ACC112 (cell line): ENCODE measurements at regions not wholly inside any gene's neighbourhood (a gene's known extent, or its start where the extent isn't known, plus 50 kb on each side); places are given as distances from the start of the nearest gene placed in this dataset.

Experiments
- H2AFZ ChIP-seq: fragments of 200-600 bp; sonication (generic); one replicate; pipeline ENCODE4 v1.6.0; 2017; ENCODE audit warnings: antibody characterized with exemption, low read length; ENCODE audit not compliant: unreplicated experiment
- H3K27ac ChIP-seq: fragments of 200-600 bp; sonication (generic); 2 replicates; pipeline ENCODE4 v1.5.1; 2014; ENCODE audit warnings: low read depth, mild to moderate bottlenecking, antibody characterized with exemption, low read length, moderate library complexity
- H3K27me3 ChIP-seq: fragments of 200-600 bp; sonication (generic); 2 replicates; pipeline ENCODE4 v1.6.1; 2014; ENCODE audit warnings: mild to moderate bottlenecking, antibody characterized with exemption, low read length, moderate library complexity, mixed read lengths; ENCODE audit not compliant: insufficient read depth
- H3K36me3 ChIP-seq: fragments of 200-600 bp; sonication (generic); 2 replicates; pipeline ENCODE4 v1.6.1; 2016; ENCODE audit warnings: mild to moderate bottlenecking, antibody characterized with exemption, low read length, moderate library complexity, mixed read lengths; ENCODE audit not compliant: insufficient read depth
- H3K4me1 ChIP-seq: fragments of 200-600 bp; sonication (generic); one replicate; pipeline ENCODE4 v1.6.1; 2016; ENCODE audit warnings: low read length, mixed read lengths; ENCODE audit not compliant: insufficient read depth, unreplicated experiment, control insufficient read depth
- H3K4me3 ChIP-seq: fragments of 200-600 bp; sonication (generic); 2 replicates; pipeline ENCODE4 v1.5.1; 2014; ENCODE audit warnings: mild to moderate bottlenecking, low read depth, low read length
- H3K79me2 ChIP-seq: fragments of 200-600 bp; sonication (generic); one replicate; pipeline ENCODE4 v1.6.0; 2016; ENCODE audit warnings: low read length; ENCODE audit not compliant: control insufficient read depth, unreplicated experiment, insufficient read depth

- Histone ChIP-seq H3K79me2 (no peaks in the 10 kb centered on the region), H3K4me3 (no peak overlapping the region), H3K36me3 (no peaks in the 10 kb centered on the region), H3K27ac (no peak overlapping the region), H3K27me3 (no peaks in the 10 kb centered on the region), H2AFZ (no peak overlapping the region), H3K4me1 (peaks cover 27% of the 10 kb centered on the region)
These were observed 90.7 kb upstream of the ADRA1B start for GRCh38 chr5:159825551-159826051.

- Histone ChIP-seq H3K27ac (no peak overlapping the region), H3K4me3 (no peak overlapping the region), H3K36me3 (no peaks in the 10 kb centered on the region), H3K4me1 (peaks cover 27% of the 10 kb centered on the region), H3K27me3 (no peaks in the 10 kb centered on the region), H2AFZ (no peak overlapping the region), H3K79me2 (no peaks in the 10 kb centered on the region)
These were observed 89.7 kb upstream of the ADRA1B start for GRCh38 chr5:159826351-159827214.

GRCh38 chr5:159827861-159828260, 88.4 kb upstream of the ADRA1B start:
- H3K4me3 ChIP-seq, result no peak overlapping the region
- peaks cover 27% of the 10 kb centered on the region for H3K4me1 ChIP-seq
- no peak overlapping the region for H3K27ac ChIP-seq

GRCh38 chr5:159832073-159832472, 84.2 kb upstream of the ADRA1B start:
- Histone ChIP-seq H2AFZ (no peak overlapping the region), H3K79me2 (no peaks in the 10 kb centered on the region), H3K4me1 (peaks cover 10% of the 10 kb centered on the region), H3K36me3 (no peaks in the 10 kb centered on the region), H3K27ac (no peak overlapping the region), H3K4me3 (no peak overlapping the region), H3K27me3 (no peaks in the 10 kb centered on the region)

More at GRCh38 chr5:159827861-159828260, 88.4 kb upstream of the ADRA1B start:
- Histone ChIP-seq H3K36me3 (no peaks in the 10 kb centered on the region), H2AFZ (no peak overlapping the region), H3K27me3 (no peaks in the 10 kb centered on the region), H3K79me2 (no peaks in the 10 kb centered on the region)

GRCh38 chr5:159833088-159833487, 83.2 kb upstream of the ADRA1B start:
- no peak overlapping the region for H2AFZ ChIP-seq
- H3K79me2 ChIP-seq, result no peaks in the 10 kb centered on the region
- H3K27ac ChIP-seq, result no peak overlapping the region
- H3K4me3 ChIP-seq, result no peak overlapping the region
- no peaks in the 10 kb centered on the region for H3K36me3 ChIP-seq
- no peaks in the 10 kb centered on the region for H3K27me3 ChIP-seq
- peaks cover 18% of the 10 kb centered on the region for H3K4me1 ChIP-seq

GRCh38 chr5:159833846-159834245, 82.4 kb upstream of the ADRA1B start:
- Histone ChIP-seq H3K4me3 (no peak overlapping the region), H2AFZ (no peak overlapping the region), H3K36me3 (no peaks in the 10 kb centered on the region), H3K27ac (no peak overlapping the region), H3K27me3 (no peaks in the 10 kb centered on the region), H3K4me1 (peaks cover 25% of the 10 kb centered on the region), H3K79me2 (no peaks in the 10 kb centered on the region)

- no peak overlapping the region for H2AFZ ChIP-seq
- H3K4me1 ChIP-seq, result peaks cover 27% of the 10 kb centered on the region
- H3K4me3 ChIP-seq, result no peak overlapping the region
- H3K27ac ChIP-seq, result no peak overlapping the region
- no peaks in the 10 kb centered on the region for H3K79me2 ChIP-seq
- no peaks in the 10 kb centered on the region for H3K36me3 ChIP-seq
- H3K27me3 ChIP-seq, result no peaks in the 10 kb centered on the region
These were observed 80.7 kb upstream of the ADRA1B start for GRCh38 chr5:159835548-159835947.

- H3K79me2 ChIP-seq, result no peaks in the 10 kb centered on the region
- no peak overlapping the region for H2AFZ ChIP-seq
These were observed 79.6 kb upstream of the ADRA1B start for GRCh38 chr5:159836691-159837090.

GRCh38 chr5:159837860-159838259, 78.4 kb upstream of the ADRA1B start:
- Histone ChIP-seq H3K36me3 (no peaks in the 10 kb centered on the region), H3K79me2 (no peaks in the 10 kb centered on the region), H3K27me3 (no peaks in the 10 kb centered on the region), H2AFZ (no peak overlapping the region), H3K27ac (no peak overlapping the region), H3K4me3 (no peak overlapping the region), H3K4me1 (peaks cover 27% of the 10 kb centered on the region)

More at GRCh38 chr5:159836691-159837090, 79.6 kb upstream of the ADRA1B start:
- Histone ChIP-seq H3K27ac (no peak overlapping the region), H3K4me1 (peaks cover 27% of the 10 kb centered on the region), H3K4me3 (no peak overlapping the region), H3K27me3 (no peaks in the 10 kb centered on the region), H3K36me3 (no peaks in the 10 kb centered on the region)

GRCh38 chr5:159838551-159839222, 77.6 kb upstream of the ADRA1B start:
- Histone ChIP-seq H3K36me3 (no peaks in the 10 kb centered on the region), H2AFZ (no peak overlapping the region), H3K79me2 (no peaks in the 10 kb centered on the region), H3K27ac (no peak overlapping the region), H3K4me3 (no peak overlapping the region), H3K4me1 (peaks cover 22% of the 10 kb centered on the region), H3K27me3 (no peaks in the 10 kb centered on the region)
